ENCODE measurements at regions not wholly inside any gene's neighbourhood (a gene's known extent, or its start where the extent isn't known, plus 50 kb on each side); places are given as distances from the start of the nearest gene placed in this dataset.

- in situ Hi-C loops (cut with HindIII; ENCODE audit: low sequenced_read_pairs) = no loop called here
- TF ChIP-seq, protein P1, sequence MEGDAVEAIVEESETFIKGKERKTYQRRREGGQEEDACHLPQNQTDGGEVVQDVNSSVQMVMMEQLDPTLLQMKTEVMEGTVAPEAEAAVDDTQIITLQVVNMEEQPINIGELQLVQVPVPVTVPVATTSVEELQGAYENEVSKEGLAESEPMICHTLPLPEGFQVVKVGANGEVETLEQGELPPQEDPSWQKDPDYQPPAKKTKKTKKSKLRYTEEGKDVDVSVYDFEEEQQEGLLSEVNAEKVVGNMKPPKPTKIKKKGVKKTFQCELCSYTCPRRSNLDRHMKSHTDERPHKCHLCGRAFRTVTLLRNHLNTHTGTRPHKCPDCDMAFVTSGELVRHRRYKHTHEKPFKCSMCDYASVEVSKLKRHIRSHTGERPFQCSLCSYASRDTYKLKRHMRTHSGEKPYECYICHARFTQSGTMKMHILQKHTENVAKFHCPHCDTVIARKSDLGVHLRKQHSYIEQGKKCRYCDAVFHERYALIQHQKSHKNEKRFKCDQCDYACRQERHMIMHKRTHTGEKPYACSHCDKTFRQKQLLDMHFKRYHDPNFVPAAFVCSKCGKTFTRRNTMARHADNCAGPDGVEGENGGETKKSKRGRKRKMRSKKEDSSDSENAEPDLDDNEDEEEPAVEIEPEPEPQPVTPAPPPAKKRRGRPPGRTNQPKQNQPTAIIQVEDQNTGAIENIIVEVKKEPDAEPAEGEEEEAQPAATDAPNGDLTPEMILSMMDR (IDR thresholded peaks at IDR 0.05; ENCODE audit: low read depth, low read length) = no peak
- H3K4me3 ChIP-seq (ENCODE audit: low read depth, low read length) = no peak overlapping the region
- DNase-seq (ENCODE audit: low read depth, low spot score) = no peak
Observed at GRCh38 chr1:163807331-163808049, 485.7 kb downstream of the NUF2 start.

- no peak overlapping the region for H3K4me3 ChIP-seq (ENCODE audit: low read depth, low read length)
- DNase-seq (ENCODE audit: low read depth, low spot score) = no peak
- in situ Hi-C loops (cut with HindIII; ENCODE audit: low sequenced_read_pairs) = no loop called here
- TF ChIP-seq, protein P1 (IDR thresholded peaks at IDR 0.05; ENCODE audit: low read depth, low read length) = no peak
Observed at GRCh38 chr1:163813251-163813650, 491.5 kb downstream of the NUF2 start.

DNA sequence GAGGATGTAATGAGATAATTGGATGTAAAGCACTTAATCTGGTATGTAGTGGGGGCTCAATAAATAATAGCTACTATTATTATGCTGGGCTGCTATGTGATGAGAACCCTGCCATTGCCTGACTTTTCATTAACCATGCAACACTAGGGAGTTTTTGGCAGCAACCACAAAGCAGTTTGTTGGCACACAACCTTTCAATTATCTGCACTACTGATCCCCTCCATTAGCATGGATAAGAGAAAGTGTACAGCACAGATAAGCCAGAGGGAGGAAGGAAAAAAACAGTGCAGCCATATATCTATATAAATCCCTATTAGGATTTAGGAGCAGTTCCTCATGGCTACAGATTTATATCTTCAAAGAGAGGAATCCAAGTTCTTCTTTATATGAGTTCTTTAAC lies 498.5 kb downstream of the NUF2 start:
- in situ Hi-C loops (cut with HindIII; ENCODE audit: low sequenced_read_pairs) = no loop called here
- TF ChIP-seq, protein P1 (IDR thresholded peaks at IDR 0.05; ENCODE audit: low read depth, low read length) = no peak
- no peak for DNase-seq (ENCODE audit: low read depth, low spot score)
- no peak overlapping the region for H3K4me3 ChIP-seq (ENCODE audit: low read depth, low read length)

DNA sequence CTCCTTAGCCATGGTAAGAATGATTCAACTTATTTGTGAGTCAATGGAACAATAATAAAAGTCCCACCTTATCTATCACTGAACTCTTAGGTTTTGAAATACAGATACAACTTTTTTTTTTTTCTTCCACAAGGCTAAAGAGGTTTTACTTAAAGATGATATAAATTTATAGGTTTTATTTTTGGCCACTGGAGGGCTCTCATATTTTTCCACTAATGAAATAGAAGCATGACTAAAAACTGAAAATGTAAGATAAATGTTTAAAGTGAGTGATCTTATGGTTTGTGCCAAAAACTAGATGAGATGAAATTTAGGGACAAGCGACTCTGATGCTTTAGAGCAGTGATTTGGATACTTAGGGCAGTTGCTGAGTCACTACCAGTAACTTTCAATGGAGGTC lies 499.0 kb downstream of the NUF2 start:
- no peak overlapping the region for H3K4me3 ChIP-seq (ENCODE audit: low read depth, low read length)
- in situ Hi-C loops (cut with HindIII; ENCODE audit: low sequenced_read_pairs) = no loop called here
- DNase-seq (ENCODE audit: low read depth, low spot score) = no peak
- TF ChIP-seq, protein P1 (IDR thresholded peaks at IDR 0.05; ENCODE audit: low read depth, low read length) = no peak

DNA sequence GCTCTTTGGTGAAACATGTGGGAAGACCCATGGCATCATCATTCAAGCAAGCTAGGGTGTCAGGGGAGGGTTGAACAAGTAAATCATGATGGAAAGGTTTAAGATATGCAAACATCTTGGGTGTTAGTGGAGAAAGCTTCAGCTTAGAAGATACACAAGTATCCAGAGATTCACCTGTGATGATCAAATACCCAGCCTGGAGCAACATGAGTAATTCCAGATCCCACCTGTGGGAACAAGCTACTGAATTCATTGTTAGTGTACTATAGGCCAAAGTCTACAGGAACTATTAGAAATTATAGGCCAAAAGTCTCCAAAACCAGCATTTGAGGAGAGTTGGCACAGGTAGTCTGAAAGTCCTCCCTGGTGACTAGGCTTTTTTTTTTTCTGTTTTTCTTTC lies 499.9 kb downstream of the NUF2 start:
- H3K4me3 ChIP-seq (ENCODE audit: low read depth, low read length) = no peak overlapping the region
- TF ChIP-seq, protein P1 (IDR thresholded peaks at IDR 0.05; ENCODE audit: low read depth, low read length) = no peak
- DNase-seq (ENCODE audit: low read depth, low spot score) = no peak
- in situ Hi-C loops (cut with HindIII; ENCODE audit: low sequenced_read_pairs) = no loop called here

- in situ Hi-C loops (cut with HindIII; ENCODE audit: low sequenced_read_pairs) = no loop called here
- TF ChIP-seq, protein P1 (IDR thresholded peaks at IDR 0.05; ENCODE audit: low read depth, low read length) = no peak
- H3K4me3 ChIP-seq (ENCODE audit: low read depth, low read length) = no peak overlapping the region
- no peak for DNase-seq (ENCODE audit: low read depth, low spot score)
Observed at GRCh38 chr1:163823017-163823416, 501.3 kb downstream of the NUF2 start.
